HG03060 (cell line): ENCODE measurements at regions not wholly inside any gene's neighbourhood (a gene's known extent, or its start where the extent isn't known, plus 50 kb on each side); places are given as distances from the start of the nearest gene placed in this dataset.
"Not testable (repeated sequence)": the region's sequence is repeated elsewhere in the genome, so short reads cannot be mapped to it uniquely, and the experiment has no call there.

Experiments
- ATAC-seq: cut with Tn5 transposase; IDR thresholded peaks from one replicate; pipeline ENCODE4 v1.9.1; 2021; ENCODE audit warnings: low read depth, moderate number of reproducible peaks; ENCODE audit not compliant: unreplicated experiment

DNA sequence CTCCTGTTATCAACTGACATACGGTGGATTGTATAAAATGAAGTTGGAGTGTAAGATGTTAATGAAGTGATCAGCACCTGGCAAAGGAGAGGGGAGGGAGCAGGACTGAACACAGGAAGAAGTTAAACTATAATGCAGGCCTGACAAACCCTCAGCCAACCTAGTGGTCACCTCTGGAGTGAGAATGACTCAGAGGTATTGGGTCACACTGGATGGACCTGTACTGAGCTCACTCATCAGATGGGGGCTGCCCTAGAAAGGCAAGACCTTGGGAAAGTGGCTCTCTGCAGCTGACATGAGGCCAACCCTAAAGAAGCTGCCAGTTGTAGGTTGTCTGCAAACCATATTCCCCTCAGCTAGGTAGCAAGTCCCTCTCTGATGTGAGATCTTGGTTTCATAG lies 193.3 kb upstream of the HTR1E start:
- ATAC-seq = no peak

DNA sequence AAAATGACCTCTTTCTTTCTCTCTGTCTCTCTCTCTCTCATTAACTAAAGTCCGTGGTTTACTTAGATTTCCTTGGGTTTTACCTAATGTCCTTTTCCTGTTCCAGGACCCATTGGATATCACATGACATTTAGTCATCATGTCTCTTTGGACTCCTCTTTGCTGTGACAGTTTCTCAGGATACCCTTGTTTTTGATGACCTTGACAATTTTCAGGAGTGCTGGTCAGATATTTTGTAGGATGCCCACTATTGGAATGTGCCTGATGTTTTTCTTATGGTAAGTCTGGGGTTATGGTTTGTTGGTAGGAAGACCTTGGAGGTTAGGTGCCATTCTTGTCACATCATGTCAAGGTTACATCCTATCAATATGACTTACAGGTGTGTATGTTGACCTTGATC lies 199.2 kb upstream of the HTR1E start:
- ATAC-seq = no peak

DNA sequence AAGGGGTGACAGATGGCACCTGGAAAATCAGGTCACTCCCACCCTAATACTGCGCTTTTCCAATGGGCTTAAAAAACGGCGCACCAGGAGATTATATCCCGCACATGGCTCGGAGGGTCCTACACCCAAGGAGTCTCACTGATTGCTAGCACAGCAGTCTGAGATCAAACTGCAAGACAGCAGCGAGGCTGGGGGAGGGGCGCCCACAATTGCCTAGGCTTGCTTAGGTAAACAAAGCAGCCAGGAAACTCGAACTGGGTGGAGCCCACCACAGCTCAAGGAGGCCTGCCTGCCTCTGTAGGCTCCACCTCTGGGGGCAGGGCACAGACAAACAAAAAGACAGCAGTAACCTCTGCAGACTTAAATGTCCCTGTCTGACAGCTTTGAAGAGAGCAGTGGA lies 205.7 kb upstream of the HTR1E start:
- not testable (repeated sequence) for ATAC-seq

DNA sequence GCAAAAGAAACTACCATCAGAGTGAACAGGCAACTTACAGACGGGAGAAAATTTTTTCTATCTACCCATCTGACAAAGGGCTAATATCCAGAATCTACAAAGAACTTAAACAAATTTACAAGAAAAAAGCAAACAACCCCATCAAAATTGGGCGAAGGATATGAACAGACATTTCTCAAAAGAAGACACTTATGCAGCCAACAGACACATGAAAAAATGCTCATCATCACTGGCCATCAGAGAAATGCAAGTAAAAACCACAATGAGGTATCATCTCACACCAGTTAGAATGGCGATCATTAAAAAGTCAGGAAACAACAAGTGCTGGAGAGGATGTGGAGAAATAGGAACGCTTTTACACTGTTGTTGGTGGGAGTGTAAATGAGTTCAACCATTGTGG lies 206.6 kb upstream of the HTR1E start:
- not testable (repeated sequence) for ATAC-seq

DNA sequence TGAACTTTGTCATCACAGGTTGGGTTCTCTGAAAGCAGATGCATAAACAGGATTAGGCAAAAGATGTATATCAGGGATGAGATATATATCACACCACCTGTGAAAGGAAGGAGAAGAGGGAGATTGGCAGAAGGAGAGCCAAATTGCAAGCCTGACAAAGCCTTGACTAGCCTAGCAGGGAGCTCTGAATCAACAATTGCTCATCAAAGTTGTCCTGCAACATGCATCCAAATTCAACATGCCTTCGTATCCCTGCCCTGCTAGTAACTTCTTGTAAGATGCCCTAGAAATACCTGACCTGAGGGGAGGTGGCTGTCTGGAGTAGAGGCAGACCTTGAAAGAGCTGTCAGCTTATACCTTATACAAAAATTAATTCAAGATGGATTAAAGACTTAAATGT lies 207.1 kb upstream of the HTR1E start:
- ATAC-seq = no peak

DNA sequence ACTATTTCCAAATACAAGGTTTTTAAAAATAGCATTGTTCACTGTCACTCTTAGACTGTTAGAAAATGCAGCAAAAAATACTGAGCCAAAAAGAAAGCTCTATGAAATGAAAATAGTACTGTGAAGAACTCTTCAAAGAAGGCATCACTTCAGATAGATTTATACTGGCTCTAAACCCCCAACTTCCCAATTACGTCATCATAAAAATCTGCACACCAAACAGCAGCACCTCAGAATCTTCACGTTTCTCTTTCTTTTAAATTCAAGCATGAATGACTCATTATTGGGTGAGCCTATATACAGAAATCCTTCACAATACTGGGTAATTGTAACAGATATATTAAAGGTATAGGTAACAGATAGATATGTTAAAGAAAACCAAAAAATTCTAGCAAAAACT lies 208.4 kb upstream of the HTR1E start:
- ATAC-seq = no peak

DNA sequence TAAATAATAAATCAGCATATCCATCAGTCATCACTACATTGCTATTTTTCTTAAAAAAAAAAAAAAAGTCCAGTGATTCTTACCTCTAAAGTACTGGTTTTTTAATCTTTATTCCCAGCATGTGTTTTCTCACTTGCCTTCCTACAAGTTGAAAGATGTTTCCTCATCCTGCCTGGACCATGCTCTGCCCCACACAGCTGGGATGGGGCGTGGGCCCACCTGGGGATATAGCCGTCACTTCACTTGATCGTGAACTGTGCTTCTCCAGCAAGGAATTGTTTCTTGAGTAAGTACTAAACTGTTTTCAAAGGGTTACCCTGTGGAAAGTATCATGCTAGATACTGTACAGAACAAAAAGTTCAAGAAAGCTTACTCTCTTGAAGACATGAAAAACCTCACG lies 212.6 kb upstream of the HTR1E start:
- ATAC-seq = no peak

DNA sequence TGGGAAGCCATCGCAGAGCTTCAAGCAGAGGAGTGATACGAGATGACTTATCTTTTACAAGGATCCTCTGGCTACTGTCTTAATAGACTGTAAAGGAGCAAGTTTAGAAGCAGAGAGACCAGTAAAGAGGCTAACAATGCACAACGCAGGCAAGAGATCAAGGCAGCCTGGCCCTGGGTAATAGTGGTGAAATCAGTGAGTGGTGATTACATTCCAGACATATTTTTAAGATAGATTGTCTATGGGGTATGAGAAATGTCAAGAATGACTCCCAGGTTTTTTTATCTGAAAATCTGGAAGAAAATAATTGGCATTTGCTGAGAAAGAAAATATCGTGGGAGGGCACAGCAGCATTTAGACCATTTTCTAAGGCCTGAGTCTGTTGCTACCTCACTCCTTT lies 213.6 kb upstream of the HTR1E start:
- no peak for ATAC-seq

DNA sequence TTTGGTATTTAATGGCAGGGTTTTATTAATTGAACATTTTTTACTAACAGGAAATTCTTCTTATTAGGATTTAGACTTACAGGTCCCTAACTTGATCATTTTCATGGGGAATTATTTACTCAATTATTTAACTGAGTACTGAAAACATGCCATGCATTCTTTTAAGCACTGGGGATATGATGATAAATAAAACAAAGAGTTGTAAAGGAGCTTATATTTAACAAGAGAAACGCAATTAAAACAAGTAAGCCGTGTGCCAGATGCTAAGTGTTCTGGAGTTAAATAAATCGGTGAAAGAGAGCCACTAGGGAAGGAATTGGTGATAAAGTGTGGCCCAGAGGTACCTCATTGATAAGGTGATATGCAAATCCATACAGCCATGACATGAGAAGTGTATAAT lies 214.2 kb upstream of the HTR1E start:
- ATAC-seq = no peak

DNA sequence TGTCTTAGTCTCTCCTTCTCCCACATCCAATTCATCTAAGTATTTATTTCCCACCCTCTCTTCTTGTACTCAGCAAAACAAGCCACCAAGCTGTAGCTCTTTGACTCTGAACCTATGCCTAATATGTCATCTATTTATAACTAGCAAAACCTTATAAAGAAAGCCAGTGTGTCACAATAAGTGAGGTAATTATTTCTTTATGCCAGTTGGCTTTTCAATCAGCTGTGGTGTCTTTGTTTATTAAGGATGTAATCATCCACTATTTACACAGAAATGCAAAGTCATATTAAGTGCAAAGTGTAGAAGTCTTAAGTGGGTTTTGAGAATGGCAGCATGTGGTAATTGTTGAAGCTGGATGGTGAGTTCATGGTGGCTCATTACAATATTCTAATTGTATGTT lies 215.2 kb upstream of the HTR1E start:
- ATAC-seq = no peak

DNA sequence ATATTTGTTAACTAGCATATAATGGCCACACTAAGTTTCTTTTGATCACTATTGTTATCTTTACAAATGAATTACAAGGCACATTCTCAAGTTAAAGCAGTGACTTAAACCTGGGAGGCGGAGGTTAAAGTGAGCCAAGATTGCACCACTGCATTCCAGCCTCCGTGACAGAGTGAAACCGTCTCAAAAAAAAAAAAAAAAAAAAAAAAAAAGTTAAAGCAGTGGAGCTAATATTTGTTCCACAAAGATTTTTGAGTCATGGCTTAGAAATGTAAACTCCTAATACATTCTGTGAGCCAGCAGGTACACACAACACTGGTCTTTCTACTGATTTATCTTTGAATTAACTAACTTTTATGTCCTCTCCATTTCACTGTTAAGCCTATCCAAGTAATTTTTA lies 221.7 kb upstream of the HTR1E start:
- no peak for ATAC-seq

DNA sequence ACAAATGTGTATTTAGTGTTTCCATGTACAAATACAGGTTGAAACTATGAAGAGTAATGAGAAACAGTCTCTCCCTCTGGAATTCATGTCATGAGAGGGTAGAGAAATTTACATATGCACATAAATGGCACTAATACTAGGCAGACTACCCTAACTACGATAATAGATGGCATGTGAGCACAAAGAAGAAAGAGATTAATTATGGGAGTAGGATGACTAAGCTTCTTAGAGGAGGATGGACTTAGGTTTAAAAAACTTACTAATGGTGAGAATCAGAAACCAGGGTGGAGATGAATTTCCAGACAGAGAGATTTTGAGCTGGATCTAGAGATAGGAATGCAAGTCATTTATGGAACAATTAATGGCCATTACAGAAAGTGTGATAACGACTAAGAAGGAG lies 225.3 kb upstream of the HTR1E start:
- no peak for ATAC-seq

DNA sequence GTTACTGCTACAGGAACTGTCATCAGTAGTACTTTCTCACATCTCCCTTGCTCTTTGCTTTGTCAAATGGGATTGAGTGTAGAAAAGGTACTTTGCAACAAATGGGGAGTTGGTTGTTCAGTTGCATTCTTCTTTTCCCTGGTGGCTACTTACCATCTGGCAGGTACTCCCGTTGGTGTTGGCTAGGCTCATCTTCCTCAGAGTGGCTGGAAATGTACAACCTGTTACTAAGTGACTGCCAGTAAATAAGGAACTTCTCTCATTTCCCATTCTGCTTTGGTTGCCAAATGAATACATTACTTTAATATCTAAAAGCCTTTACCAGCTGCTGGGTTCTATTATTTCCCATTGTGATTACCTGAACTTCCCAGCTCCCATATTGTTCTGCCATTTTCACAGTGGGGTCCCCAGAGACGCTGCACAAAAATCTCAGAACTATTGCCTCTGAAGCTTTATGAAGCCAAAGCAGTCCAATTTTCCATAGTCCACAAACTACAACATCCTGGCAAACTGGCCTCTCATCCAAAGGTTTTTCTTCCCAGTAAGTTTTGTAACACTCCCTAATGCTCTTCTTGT lies 229.7 kb upstream of the HTR1E start:
- no peak for ATAC-seq

DNA sequence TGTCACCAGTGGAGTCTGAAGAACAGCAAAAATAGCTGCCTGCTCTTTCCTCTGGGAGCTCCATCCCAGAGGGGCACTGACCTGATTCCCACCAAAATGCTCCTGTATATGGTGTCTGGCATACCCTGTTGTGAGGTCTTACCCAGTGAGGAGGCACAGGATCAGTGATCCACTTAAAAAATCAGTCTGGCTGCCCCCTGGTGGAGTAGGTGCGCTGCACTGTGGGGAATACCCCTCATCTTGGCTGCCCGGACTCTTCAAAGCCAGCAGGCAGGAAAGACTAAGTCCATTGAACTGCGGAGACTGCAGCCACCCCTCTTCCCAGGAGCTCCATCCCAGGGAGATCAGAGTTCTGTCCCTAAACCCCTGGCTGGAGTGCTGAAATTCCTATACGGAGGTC lies 230.9 kb upstream of the HTR1E start:
- no peak for ATAC-seq

DNA sequence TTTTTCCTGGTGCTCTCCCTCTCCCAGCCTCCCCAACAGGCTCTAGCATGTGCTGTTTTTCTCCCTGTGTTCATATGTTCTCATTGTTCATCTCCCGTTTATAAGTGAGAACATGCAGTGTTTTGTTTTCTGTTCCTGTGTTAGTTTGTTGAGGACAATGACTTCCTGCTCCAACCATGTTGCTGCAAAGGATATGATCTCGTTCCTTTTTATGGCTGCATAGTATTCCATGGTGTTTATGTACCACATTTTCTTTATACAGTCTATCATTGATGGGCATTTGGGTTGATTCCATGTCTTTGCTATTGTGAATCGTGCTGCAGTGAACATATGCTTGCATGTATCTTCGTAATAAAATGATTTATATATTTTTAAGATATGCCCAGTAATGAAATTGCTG lies 236.1 kb upstream of the HTR1E start:
- not testable (repeated sequence) for ATAC-seq

DNA sequence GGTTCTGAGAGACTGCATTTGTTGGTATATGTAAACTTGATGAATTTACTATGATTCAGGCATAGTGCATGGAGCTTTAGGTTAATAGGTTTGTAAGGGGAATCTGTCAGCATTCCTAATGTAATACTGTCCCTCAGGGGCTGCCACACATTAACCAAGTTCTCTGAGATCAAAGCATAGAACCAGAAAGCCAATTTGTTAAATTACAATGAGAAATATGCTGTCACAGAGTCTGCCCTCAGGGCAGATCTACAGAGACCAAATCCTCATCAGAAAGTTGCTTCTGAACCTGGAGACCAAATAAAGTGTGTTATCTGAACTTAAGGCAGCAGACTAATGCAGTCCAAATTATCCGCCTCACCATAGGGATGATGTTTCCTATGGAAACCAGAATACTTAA lies 250.8 kb upstream of the HTR1E start:
- no peak for ATAC-seq

DNA sequence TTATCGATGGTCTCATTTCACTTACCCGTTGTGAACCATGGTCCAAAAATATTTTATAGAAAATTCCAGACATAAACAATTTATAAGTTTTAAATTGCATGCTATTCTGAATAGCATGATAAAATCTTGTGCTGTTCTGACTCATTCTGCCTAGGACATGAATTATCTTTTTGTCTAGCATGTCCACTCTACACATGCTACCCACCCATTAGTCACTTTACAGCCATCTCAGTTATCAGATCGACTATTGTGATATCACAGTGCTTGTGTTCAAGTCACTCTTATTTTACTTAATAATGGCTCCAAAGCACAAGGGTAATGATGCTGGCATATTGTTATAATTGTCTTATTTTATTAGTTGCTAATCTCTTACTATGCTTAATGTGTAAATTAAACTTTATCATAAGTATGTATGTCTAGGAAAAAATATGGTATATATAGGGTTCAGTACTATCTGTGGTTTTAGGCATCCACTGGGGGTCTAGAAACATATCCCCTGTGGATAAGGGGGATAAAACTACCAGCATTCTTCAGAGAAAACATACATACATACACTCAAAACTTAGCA lies 252.0 kb upstream of the HTR1E start:
- no peak for ATAC-seq

DNA sequence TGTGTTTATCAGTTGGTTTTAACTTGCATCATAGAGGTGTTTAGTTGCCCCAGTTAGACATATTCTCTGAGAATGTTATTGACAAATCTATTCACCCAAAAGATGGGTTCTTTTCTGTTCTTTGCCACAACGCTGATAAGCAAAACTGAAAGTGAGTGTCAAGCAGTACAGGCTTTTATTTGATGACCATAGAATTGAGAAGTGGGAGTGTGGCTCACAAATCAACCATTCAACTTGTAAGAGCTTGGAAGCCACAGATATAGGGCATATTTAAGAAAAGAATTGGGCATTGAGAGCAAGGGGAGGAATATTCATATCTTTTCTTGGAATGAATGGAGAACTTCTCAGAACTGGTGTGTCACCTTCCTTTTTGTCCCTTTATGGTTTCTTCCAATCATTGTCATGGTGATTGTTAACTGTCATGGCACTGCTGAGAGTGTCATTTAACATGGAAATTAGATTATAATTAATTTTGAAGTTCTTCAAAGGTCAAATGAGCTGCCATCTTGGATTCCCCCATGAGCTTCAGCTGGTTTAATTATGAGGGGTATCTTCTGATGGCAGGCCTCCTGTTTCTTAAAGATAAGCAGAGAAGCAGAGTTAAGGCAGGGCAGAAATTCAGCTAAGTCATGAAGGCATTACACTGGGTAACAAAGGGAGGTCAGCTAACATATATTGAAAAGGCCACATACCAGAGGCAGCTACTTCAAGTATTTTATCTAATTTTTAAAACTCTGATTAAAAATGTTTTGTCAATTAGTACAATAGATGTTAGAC lies 254.0 kb upstream of the HTR1E start:
- no peak for ATAC-seq

DNA sequence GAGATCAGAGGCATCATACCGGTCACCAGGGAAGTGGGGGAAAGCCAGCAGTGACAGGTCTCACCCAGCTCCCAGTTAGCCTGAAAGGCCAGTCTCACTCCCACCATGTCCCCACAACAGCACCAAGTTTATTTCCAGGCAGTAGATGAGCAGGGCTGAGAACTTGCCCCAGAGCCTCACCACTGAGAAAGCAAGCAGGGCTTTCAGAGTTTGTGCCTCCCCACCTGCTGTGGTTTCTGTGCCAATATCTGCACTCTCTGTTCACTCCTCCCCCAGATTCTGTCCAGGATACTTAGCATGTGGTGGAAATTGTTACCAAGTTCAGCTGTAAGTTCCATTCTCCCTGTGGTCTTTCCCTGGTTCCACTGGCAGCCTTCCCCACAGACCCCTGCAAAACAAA lies 255.0 kb upstream of the HTR1E start:
- ATAC-seq = no peak

DNA sequence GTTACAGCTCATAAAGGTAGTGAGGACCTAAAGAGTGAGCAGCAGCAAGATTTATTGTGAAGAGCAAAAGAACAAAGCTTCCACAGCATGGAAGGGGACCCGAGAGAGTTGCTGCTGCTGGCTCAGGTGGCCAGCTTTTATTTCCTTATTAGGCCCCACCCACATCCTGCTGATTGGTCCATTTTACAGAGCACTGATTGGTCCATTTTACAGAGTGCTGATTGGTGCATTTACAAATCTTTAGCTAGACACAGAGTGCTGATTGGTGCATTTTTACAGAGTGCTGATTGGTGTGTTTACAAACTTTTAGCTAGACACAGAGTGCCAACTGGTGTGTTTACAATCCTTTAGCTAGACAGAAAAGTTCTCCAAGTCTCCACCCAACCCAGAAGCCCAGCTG lies 256.2 kb upstream of the HTR1E start:
- ATAC-seq = not testable (repeated sequence)

DNA sequence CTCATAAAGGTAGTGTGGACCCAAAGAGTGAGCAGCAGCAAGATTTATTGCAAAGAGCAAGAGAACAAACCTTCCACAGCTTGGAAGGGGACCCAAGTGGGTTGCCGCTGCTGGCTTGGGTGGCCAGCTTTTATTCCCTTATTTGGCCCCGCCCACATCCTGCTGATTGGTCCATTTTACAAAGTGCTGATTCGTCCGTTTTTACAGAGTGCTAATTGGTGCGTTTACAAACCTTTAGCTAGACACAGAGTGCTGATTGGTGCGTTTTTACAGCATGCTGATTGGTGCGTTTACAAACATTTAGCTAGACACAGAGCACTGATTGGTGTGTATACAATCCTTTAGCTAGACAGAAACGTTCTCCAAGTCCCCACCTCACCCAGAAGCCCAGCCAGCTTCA lies 265.2 kb upstream of the HTR1E start:
- not testable (repeated sequence) for ATAC-seq

DNA sequence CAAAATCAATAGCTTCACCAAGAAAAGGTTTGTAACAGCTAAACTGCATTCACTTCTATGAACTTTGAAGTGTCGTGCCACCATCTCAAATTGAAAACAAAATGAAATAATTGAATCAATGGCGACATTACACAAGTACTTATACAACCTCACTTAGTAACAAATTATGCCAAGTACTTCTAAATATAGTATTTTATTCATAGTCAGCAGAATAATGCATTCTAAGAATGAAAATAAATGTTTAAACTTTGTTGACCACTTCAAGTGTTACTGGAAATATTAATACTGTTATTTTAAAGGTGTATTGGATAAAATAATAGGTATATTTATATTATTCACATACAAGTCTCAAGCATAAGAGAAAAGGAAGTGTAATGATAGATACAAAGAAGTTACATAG lies 280.1 kb upstream of the HTR1E start:
- no peak for ATAC-seq
